ENCODE measurements at regions not wholly inside any gene's neighbourhood (a gene's known extent, or its start where the extent isn't known, plus 50 kb on each side); places are given as distances from the start of the nearest gene placed in this dataset.
"Not testable (repeated sequence)": the region's sequence is repeated elsewhere in the genome, so short reads cannot be mapped to it uniquely, and the experiment has no call there.

DNA sequence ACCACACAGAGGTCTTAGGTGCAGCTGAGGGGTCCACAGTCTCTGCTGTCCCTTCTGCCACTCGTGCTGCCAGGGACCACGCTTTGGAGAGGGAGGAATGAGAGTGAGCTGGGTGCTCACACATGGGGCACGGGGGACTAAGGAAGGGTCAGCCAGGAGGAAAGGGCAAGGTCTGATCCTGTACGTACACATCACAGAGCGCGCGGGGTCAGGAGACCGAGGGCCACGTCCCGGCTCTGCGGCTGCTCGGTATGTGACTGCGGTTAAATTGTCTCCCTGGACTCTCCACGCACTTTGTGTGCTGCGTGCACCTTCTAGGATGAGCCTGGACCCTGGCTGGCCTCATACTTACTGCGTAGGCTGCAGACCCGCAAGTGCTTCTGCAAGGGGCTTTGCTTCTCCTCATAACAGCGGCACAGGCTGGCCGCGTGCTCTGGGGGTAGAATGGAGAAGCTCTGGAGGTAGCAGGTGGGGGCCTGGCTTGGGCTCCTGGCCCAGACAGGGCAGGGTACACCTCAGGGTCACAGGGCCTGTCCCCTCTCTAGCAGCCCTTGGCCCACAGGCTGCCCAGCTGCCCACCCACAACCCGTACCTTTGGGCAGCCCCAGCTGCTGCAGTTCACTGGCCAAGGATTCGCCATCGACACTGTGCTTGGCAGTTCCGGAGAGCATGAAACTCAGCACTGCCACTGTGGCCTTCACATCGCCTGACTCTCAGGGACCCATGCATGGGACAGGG, 136.3 kb downstream of the TBC1D2B start:
- TF ChIP-seq, protein P1, sequence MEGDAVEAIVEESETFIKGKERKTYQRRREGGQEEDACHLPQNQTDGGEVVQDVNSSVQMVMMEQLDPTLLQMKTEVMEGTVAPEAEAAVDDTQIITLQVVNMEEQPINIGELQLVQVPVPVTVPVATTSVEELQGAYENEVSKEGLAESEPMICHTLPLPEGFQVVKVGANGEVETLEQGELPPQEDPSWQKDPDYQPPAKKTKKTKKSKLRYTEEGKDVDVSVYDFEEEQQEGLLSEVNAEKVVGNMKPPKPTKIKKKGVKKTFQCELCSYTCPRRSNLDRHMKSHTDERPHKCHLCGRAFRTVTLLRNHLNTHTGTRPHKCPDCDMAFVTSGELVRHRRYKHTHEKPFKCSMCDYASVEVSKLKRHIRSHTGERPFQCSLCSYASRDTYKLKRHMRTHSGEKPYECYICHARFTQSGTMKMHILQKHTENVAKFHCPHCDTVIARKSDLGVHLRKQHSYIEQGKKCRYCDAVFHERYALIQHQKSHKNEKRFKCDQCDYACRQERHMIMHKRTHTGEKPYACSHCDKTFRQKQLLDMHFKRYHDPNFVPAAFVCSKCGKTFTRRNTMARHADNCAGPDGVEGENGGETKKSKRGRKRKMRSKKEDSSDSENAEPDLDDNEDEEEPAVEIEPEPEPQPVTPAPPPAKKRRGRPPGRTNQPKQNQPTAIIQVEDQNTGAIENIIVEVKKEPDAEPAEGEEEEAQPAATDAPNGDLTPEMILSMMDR (IDR thresholded peaks at IDR 0.05) = not testable (repeated sequence)
- not testable (repeated sequence) for TF ChIP-seq POLR2AphosphoS5 (IDR thresholded peaks at IDR 0.05)
